Hematopoietic multipotent progenitor cell treated with erythropoietin and hydrocortisone succinate and interleukin-3 and kit ligand, for 4 days (in vitro differentiated cells): ENCODE measurements at regions not wholly inside any gene's neighbourhood (a gene's known extent, or its start where the extent isn't known, plus 50 kb on each side); places are given as distances from the start of the nearest gene placed in this dataset.
A peak's percentile ranks its signal among the peaks of the same experiment; 100 is the strongest.

Experiments used
- DNase-seq: peaks from one replicate; pipeline ENCODE4 v3.0.0-alpha.2; 2015

- no peak for DNase-seq
Observed at GRCh38 chr7:9874182-9874581, 1099.5 kb upstream of the PHF14 start.

DNA sequence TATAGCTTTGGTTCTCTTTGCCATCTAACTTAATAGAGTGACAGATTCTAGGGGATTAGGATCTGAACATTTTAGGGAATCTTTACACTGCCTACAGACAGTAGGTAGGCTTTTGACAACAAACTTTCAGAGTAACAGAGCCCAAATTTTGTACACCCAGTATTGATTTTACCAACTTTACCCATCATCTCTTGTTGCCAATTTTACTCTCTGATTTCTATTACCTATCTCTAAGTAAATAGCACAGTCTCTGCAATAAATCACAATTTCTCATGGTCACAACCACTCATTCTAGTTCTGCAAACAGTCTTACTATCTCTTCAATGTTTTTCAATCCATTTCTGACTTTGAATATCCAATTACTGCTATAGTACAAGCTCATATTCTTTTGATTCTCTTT, 1097.6 kb upstream of the PHF14 start:
- DNase-seq, result no peak

DNA sequence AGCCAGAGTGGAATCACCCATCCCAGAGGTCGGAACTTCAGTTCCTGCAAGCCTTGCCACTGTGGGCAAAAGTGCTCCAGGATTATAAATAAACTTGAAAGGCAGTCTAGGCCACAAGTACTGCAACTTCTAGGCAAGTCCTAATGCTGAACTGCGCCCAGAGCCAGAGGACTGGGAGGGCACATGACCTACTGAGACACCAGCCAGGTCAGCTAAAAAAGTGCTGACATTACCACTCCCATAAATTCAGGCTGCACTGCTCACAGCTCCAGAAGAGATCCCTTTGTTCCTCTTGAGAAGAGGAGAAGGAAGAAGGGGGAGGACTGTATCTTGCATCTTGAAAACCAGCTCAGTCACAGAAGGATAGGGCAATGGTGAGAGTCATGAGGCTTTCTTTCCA, 1084.1 kb upstream of the PHF14 start:
- no peak for DNase-seq

- DNase-seq, result no peak
Observed at GRCh38 chr7:9890092-9890491, 1083.6 kb upstream of the PHF14 start.

DNA sequence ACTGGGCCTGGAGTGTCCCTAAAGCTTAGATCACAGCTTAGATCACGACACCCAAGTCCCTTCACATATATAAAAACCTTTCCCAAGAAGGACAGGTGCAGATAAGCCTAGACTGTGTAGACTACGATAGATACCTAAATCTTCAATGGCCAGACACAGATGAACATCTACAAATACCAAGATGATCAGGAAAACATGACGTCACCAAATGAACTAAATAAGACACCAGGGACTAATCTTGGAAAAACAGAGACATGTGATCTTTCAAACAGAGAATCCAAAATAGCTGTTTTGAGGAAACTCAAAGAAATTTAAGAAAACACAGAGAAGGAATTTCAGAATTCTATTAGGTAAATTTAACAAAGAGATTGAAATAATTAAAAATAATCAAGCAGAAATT, 1082.6 kb upstream of the PHF14 start:
- no peak for DNase-seq

GRCh38 chr7:9900339-9900738, 1073.3 kb upstream of the PHF14 start:
- no peak for DNase-seq

DNA sequence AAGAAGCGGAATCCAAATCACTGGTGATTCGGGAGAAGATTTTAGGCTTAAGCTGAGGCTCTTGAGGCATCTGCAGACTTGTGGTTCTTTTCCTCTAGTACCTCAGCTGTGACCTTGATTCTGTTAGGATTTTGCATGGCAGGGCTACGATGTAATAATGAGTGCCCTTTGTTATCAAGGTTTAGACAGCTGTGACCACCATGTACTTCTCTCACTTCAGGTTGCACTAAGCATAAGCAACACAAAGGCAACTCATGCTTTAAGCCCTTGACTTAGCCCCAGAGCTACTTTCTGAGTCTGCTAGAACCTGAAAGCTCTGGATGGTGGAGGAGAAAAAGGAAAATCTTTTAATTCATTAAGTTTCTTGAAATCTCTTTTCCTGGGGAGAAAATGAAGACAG, 1052.3 kb upstream of the PHF14 start:
- DNase-seq, result no peak

- peak; percentile 75 for DNase-seq
Observed at GRCh38 chr7:9937944-9938631, 1035.6 kb upstream of the PHF14 start.

GRCh38 chr7:9939176-9939575, 1034.5 kb upstream of the PHF14 start:
- peak; percentile 3 for DNase-seq

GRCh38 chr7:9945131-9945530, 1028.5 kb upstream of the PHF14 start:
- DNase-seq, result no peak

DNA sequence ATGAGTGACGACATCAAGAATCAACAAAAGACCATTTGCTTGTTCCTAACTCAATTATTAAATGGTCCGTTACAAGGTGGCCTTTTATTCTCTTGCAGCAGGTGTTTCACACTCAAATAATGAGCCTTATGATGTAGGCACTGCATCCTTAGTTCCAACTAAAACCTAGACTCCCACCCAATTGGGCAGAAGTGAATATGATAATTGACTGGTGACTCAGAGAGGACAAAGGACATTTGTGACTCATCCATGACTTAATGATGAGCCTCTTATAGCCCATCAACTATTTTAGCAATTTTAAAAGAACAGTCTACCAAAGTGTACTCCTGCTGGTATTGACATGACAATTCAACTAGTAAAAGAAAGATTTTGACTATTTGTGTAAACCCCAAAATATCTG, 1027.8 kb upstream of the PHF14 start:
- no peak for DNase-seq

DNA sequence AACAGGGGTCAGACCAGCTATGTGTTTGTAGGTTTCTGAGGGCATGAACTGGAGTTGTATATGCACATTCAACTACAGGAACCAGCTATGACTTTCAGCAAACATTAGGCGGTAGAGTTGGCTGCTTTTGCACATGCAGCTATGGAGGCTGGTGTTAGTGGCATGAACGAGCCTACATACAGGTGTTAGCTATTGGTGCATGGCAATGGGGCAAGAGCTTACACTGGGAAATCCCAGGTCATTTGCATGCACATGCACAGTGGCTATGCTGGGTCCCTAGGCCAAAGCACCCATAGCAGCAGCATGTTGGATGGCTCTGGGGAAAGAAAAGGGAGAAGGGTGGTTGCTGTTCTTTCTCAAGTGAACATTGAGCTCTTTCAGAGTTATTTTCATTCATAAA, 1018.5 kb upstream of the PHF14 start:
- DNase-seq, result no peak

GRCh38 chr7:9958486-9958885, 1015.2 kb upstream of the PHF14 start:
- no peak for DNase-seq

DNA sequence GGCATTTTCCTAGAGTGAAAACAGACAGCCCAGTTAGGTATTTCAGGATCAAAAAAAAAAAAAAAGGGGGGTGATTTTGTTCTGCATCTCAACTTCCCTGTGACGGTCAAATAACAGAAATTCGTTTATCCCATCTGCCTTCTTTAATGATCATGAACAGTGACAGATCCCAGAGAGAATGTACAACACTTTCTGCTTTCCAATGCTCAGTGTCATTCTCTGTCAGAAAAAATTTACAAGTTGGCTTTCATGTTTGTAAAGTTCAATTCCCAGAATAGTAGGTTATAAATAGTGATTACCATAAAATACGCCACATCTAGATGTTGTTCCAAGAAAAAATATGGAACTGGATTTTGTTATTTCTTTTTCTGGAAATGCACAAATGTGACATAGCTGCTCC, 1013.2 kb upstream of the PHF14 start:
- DNase-seq, result no peak

- no peak for DNase-seq
Observed at GRCh38 chr7:9961161-9961922, 1012.3 kb upstream of the PHF14 start.

GRCh38 chr7:9962742-9963141, 1010.9 kb upstream of the PHF14 start:
- no peak for DNase-seq

- peak; percentile 27 for DNase-seq
Observed at GRCh38 chr7:9978106-9979064, 995.3 kb upstream of the PHF14 start.

GRCh38 chr7:9981742-9982349, 991.8 kb upstream of the PHF14 start:
- DNase-seq, result peak; percentile 85

DNA sequence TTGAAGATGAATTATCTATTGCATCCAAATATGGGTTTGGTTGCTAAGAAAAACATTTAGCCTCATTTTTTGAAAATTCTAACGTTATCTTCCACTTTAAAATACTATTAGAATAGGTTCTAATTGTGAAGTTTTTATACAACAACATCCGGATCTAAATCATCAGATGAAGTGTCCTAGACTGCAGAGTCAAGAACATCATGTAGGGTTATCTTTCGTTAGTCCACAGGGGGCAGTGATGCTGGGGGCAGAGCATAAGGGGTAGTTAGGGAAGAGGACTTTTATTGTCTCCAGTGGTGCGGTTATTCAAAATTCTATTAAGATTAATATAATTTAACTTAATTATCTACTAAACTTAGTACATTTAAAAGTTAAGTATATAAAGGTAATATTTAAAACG, 990.6 kb upstream of the PHF14 start:
- peak; percentile 35 for DNase-seq

GRCh38 chr7:10015687-10016086, 958.0 kb upstream of the PHF14 start:
- no peak for DNase-seq

DNA sequence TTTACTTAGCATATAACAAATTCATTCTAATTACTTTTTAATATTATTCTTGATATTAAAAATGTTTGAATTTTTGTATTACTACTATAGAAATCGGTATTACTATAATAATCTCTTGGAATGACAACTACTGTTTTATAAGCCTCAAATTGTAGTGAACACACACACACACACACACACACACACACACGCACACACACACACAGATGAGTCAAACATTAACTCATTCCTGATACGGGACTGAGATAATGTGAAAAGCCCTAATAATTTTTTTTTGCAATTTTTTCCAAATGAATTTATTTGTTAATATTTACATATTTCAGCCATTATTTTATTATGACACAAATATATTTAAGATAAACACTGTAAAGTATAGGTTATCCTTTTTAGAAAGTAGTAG, 951.2 kb upstream of the PHF14 start:
- no peak for DNase-seq

GRCh38 chr7:10022957-10023356, 950.7 kb upstream of the PHF14 start:
- no peak for DNase-seq
